ENCODE measurements at regions not wholly inside any gene's neighbourhood (a gene's known extent, or its start where the extent isn't known, plus 50 kb on each side); places are given as distances from the start of the nearest gene placed in this dataset.

GRCh38 chr5:24314106-24314505 is 330.7 kb downstream of the CDH10 start:
- Mint-ChIP-seq H3K27ac (no peak overlapping the region), H3K27me3 (no peaks in the 10 kb centered on the region), H3K9me3 (peaks cover 30% of the 10 kb centered on the region), H3K36me3 (ENCODE audit: low read depth) (no peaks in the 10 kb centered on the region), H3K4me3 (no peak overlapping the region), H3K4me1 (ENCODE audit: low read depth) (no peaks in the 10 kb centered on the region)
- CTCF ChIA-PET = no interaction called here
- POLR2A ChIA-PET = no interaction called here
- ATAC-seq (no peak), DNase-seq (no peak)
- intact Hi-C loops (cut with micrococcal nuclease) = no loop called here
- no peak for TF ChIP-seq CTCF (IDR thresholded peaks at IDR 0.05)

GRCh38 chr5:24320643-24321042 is 324.1 kb downstream of the CDH10 start:
- H3K9me3 Mint-ChIP-seq = peaks cover 20% of the 10 kb centered on the region
- no peak for TF ChIP-seq CTCF (IDR thresholded peaks at IDR 0.05)

GRCh38 chr5:24325306-24325832 is 319.4 kb downstream of the CDH10 start:
- TF ChIP-seq CTCF (IDR thresholded peaks at IDR 0.05) = no peak
- Mint-ChIP-seq H3K36me3 (ENCODE audit: low read depth) (no peaks in the 10 kb centered on the region), H3K27me3 (no peaks in the 10 kb centered on the region), H3K27ac (no peak overlapping the region), H3K4me3 (no peak overlapping the region), H3K4me1 (ENCODE audit: low read depth) (no peaks in the 10 kb centered on the region), H3K9me3 (peaks cover 26% of the 10 kb centered on the region)
- ChIA-PET CTCF (no interaction called here), POLR2A (no interaction called here)
- no peak for DNase-seq
- intact Hi-C loops (cut with micrococcal nuclease) = no loop called here
- ATAC-seq = no peak

More at GRCh38 chr5:24320643-24321042, 324.1 kb downstream of the CDH10 start:
- ChIA-PET POLR2A (no interaction called here), CTCF (no interaction called here)
- intact Hi-C loops (cut with micrococcal nuclease) = no loop called here
- Mint-ChIP-seq H3K27ac (no peak overlapping the region), H3K36me3 (ENCODE audit: low read depth) (no peaks in the 10 kb centered on the region), H3K4me3 (no peak overlapping the region), H3K4me1 (ENCODE audit: low read depth) (no peaks in the 10 kb centered on the region), H3K27me3 (no peaks in the 10 kb centered on the region)
- DNase-seq (no peak), ATAC-seq (no peak)

- POLR2A ChIA-PET = no interaction called here
- CTCF ChIA-PET = no interaction called here
- H3K4me1 Mint-ChIP-seq (ENCODE audit: low read depth) = no peaks in the 10 kb centered on the region
- H3K27me3 Mint-ChIP-seq = no peaks in the 10 kb centered on the region
- no peak for TF ChIP-seq CTCF (IDR thresholded peaks at IDR 0.05)
- H3K9me3 Mint-ChIP-seq = peaks cover 28% of the 10 kb centered on the region
- no peaks in the 10 kb centered on the region for H3K36me3 Mint-ChIP-seq (ENCODE audit: low read depth)
- H3K27ac Mint-ChIP-seq = no peak overlapping the region
- intact Hi-C loops (cut with micrococcal nuclease) = no loop called here
- H3K4me3 Mint-ChIP-seq = no peak overlapping the region
- DNase-seq (no peak), ATAC-seq (no peak)
Observed at GRCh38 chr5:24331531-24331930, 313.2 kb downstream of the CDH10 start.

- POLR2A ChIA-PET = no interaction called here
- Mint-ChIP-seq H3K27ac (no peak overlapping the region), H3K36me3 (ENCODE audit: low read depth) (no peaks in the 10 kb centered on the region), H3K27me3 (no peaks in the 10 kb centered on the region), H3K4me1 (ENCODE audit: low read depth) (no peaks in the 10 kb centered on the region), H3K4me3 (no peak overlapping the region), H3K9me3 (peaks cover 8% of the 10 kb centered on the region)
- intact Hi-C loops (cut with micrococcal nuclease) = no loop called here
- DNase-seq (no peak), ATAC-seq (no peak)
- CTCF ChIA-PET = no interaction called here
- no peak for TF ChIP-seq CTCF (IDR thresholded peaks at IDR 0.05)
Observed at GRCh38 chr5:24347158-24347557, 297.6 kb downstream of the CDH10 start.
